KMS-11 (cell line): ENCODE measurements at regions not wholly inside any gene's neighbourhood (a gene's known extent, or its start where the extent isn't known, plus 50 kb on each side); places are given as distances from the start of the nearest gene placed in this dataset.
A peak's percentile ranks its signal among the peaks of the same experiment; 100 is the strongest.

ENCODE experiments used
- H2AFZ ChIP-seq: fragments of 200-600 bp; sonication (generic); 2 replicates; pipeline ENCODE4 v1.6.1; 2016; ENCODE audit warnings: antibody characterized with exemption, mixed run types, low read depth
- H3K27ac ChIP-seq: fragments of 200-600 bp; sonication (generic); 2 replicates; pipeline ENCODE4 v1.6.1; 2016; ENCODE audit warnings: mild to moderate bottlenecking, mixed run types
- H3K27me3 ChIP-seq: fragments of 200-600 bp; sonication (generic); 2 replicates; pipeline ENCODE4 v1.6.1; 2017; ENCODE audit warnings: mild to moderate bottlenecking, low read depth, mixed run types, moderate library complexity; ENCODE audit not compliant: insufficient read depth
- H3K36me3 ChIP-seq: fragments of 200-600 bp; sonication (generic); 2 replicates; pipeline ENCODE4 v1.6.1; 2017; ENCODE audit warnings: mild to moderate bottlenecking, mixed run types; ENCODE audit not compliant: insufficient read depth
- H3K4me1 ChIP-seq: fragments of 200-600 bp; sonication (generic); 2 replicates; pipeline ENCODE4 v1.6.1; 2016; ENCODE audit warnings: mild to moderate bottlenecking, low read depth, mixed run types; ENCODE audit not compliant: poor library complexity, severe bottlenecking
- H3K4me2 ChIP-seq: fragments of 200-600 bp; sonication (generic); 2 replicates; pipeline ENCODE4 v1.7.0; 2016; ENCODE audit warnings: mild to moderate bottlenecking, mixed run types
- H3K4me3 ChIP-seq: fragments of 200-600 bp; sonication (generic); IDR thresholded peaks from 2 replicates; pipeline ENCODE4 v1.6.1; 2017; ENCODE audit warnings: low read depth, low read length, mixed read lengths; ENCODE audit not compliant: insufficient read depth
- H3K79me2 ChIP-seq: fragments of 200-600 bp; sonication (generic); 2 replicates; pipeline ENCODE4 v1.6.1; 2016; ENCODE audit warnings: low read depth, mixed run types; ENCODE audit not compliant: insufficient read depth
- H3K9ac ChIP-seq: fragments of 200-600 bp; sonication (generic); 2 replicates; pipeline ENCODE4 v1.6.1; 2016; ENCODE audit warnings: mild to moderate bottlenecking, mixed run types
- H4K20me1 ChIP-seq: fragments of 200-600 bp; sonication (generic); 2 replicates; pipeline ENCODE4 v1.6.1; 2016; ENCODE audit warnings: mild to moderate bottlenecking, mixed run types; ENCODE audit not compliant: insufficient read depth
- TF ChIP-seq, protein P1 (sequence below): fragments of 200-600 bp; sonication (generic); conservative IDR thresholded peaks from 2 replicates; pipeline ENCODE4 v1.6.1; 2017; ENCODE audit warnings: low read depth, mild to moderate bottlenecking, antibody characterized with exemption, low read length, moderate library complexity, mixed read lengths

- no peak overlapping the region for H3K4me3 ChIP-seq
- H3K4me1 ChIP-seq, result peaks cover 44% of the 10 kb centered on the region
- H3K27me3 ChIP-seq, result no peaks in the 10 kb centered on the region
- no peaks in the 10 kb centered on the region for H4K20me1 ChIP-seq
- peak overlapping the region; percentile 99 for H3K27ac ChIP-seq
- no peaks in the 10 kb centered on the region for H3K36me3 ChIP-seq
- peak overlapping the region; percentile 67 for H2AFZ ChIP-seq
- H3K9ac ChIP-seq, result peak overlapping the region; percentile 87
- H3K4me2 ChIP-seq, result peak overlapping the region; percentile 98
- H3K79me2 ChIP-seq, result no peaks in the 10 kb centered on the region
- TF ChIP-seq, protein P1, sequence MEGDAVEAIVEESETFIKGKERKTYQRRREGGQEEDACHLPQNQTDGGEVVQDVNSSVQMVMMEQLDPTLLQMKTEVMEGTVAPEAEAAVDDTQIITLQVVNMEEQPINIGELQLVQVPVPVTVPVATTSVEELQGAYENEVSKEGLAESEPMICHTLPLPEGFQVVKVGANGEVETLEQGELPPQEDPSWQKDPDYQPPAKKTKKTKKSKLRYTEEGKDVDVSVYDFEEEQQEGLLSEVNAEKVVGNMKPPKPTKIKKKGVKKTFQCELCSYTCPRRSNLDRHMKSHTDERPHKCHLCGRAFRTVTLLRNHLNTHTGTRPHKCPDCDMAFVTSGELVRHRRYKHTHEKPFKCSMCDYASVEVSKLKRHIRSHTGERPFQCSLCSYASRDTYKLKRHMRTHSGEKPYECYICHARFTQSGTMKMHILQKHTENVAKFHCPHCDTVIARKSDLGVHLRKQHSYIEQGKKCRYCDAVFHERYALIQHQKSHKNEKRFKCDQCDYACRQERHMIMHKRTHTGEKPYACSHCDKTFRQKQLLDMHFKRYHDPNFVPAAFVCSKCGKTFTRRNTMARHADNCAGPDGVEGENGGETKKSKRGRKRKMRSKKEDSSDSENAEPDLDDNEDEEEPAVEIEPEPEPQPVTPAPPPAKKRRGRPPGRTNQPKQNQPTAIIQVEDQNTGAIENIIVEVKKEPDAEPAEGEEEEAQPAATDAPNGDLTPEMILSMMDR, result no peak
Observed at GRCh38 chr5:56588636-56589480, 226.5 kb upstream of the MAP3K1 start.

- TF ChIP-seq, protein P1, result no peak
- no peaks in the 10 kb centered on the region for H3K79me2 ChIP-seq
- H3K27ac ChIP-seq, result peak overlapping the region; percentile 99
- peaks cover 44% of the 10 kb centered on the region for H3K4me1 ChIP-seq
- peak overlapping the region; percentile 98 for H3K4me2 ChIP-seq
- peak overlapping the region; percentile 67; the same call in 1 of the 2 replicates for H2AFZ ChIP-seq
- H3K27me3 ChIP-seq, result no peaks in the 10 kb centered on the region
- no peak overlapping the region for H3K4me3 ChIP-seq
- H3K36me3 ChIP-seq, result no peaks in the 10 kb centered on the region
- peak overlapping the region; percentile 87 for H3K9ac ChIP-seq
- H4K20me1 ChIP-seq, result no peaks in the 10 kb centered on the region
Observed at GRCh38 chr5:56588131-56588487, 227.2 kb upstream of the MAP3K1 start.

- H3K9ac ChIP-seq, result peak overlapping the region; percentile 87; the same call in 1 of the 2 replicates
- H3K4me1 ChIP-seq, result peaks cover 44% of the 10 kb centered on the region
- no peak overlapping the region for H3K4me3 ChIP-seq
- peak overlapping the region; percentile 98 for H3K4me2 ChIP-seq
- H3K36me3 ChIP-seq, result no peaks in the 10 kb centered on the region
- no peaks in the 10 kb centered on the region for H3K27me3 ChIP-seq
- H3K27ac ChIP-seq, result peak overlapping the region; percentile 99
- H4K20me1 ChIP-seq, result no peaks in the 10 kb centered on the region
- peak overlapping the region; percentile 67; the same call in 1 of the 2 replicates for H2AFZ ChIP-seq
- TF ChIP-seq, protein P1, result no peak
- no peaks in the 10 kb centered on the region for H3K79me2 ChIP-seq
Observed at GRCh38 chr5:56587381-56588130, 227.8 kb upstream of the MAP3K1 start.

DNA sequence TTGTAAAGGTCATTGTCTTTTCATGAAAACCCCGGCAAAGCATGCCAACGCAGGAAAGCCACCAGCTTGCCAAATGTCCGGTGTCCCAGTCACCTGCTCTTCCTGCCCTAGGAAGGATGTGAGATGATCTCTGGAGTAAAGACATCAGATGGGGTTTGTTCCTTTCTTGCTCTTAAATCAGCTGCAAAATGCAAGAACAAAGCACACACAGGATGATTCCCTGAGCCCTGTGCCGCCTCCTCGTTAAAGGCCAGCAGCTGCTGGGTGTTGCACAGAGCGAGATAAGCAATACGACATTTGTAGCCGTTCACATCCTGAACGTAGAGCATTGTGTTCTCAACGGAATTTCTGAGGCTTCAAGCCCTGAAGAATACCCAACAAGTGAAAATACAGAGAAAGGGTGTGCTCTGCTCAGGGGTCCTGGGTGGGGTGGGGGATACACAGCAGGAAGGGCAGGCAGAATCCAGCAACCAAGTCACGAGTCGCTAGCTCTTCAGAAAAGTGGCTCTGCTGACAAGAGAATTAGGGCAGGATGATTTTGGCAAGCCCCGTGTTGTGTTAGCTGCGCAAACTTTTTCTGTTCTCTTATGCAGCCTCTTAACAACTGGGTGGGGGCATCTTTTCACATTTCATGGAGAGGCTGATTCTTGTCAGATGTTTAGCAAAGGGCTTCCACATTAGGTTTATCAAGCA, 229.2 kb upstream of the MAP3K1 start:
- peaks cover 41% of the 10 kb centered on the region for H3K4me1 ChIP-seq
- no peaks in the 10 kb centered on the region for H3K36me3 ChIP-seq
- TF ChIP-seq, protein P1, result no peak
- no peak overlapping the region for H3K4me3 ChIP-seq
- H3K27ac ChIP-seq, result no peak overlapping the region
- no peak overlapping the region for H2AFZ ChIP-seq
- H3K79me2 ChIP-seq, result no peaks in the 10 kb centered on the region
- H4K20me1 ChIP-seq, result no peaks in the 10 kb centered on the region
- H3K4me2 ChIP-seq, result no peak overlapping the region
- no peaks in the 10 kb centered on the region for H3K27me3 ChIP-seq
- H3K9ac ChIP-seq, result no peak overlapping the region
